SK-N-DZ (cell line): ENCODE measurements at regions not wholly inside any gene's neighbourhood (a gene's known extent, or its start where the extent isn't known, plus 50 kb on each side); places are given as distances from the start of the nearest gene placed in this dataset.
"Not testable (repeated sequence)": the region's sequence is repeated elsewhere in the genome, so short reads cannot be mapped to it uniquely, and the experiment has no call there.

Experiments used
- DNase-seq: peaks from one replicate; pipeline ENCODE4 v3.0.0-alpha.2; 2015; ENCODE audit warnings: low spot score

- no peak for DNase-seq
These were observed 816.6 kb downstream of the EPHA3 start for GRCh38 chr3:89923921-89924610.

GRCh38 chr3:89925976-89926375, 818.6 kb downstream of the EPHA3 start:
- DNase-seq: no peak

GRCh38 chr3:89932882-89933281, 825.5 kb downstream of the EPHA3 start:
- DNase-seq: no peak

- not testable (repeated sequence) for DNase-seq
These were observed 837.0 kb downstream of the EPHA3 start for GRCh38 chr3:89944461-89944860.

- DNase-seq: no peak
These were observed 839.5 kb downstream of the EPHA3 start for GRCh38 chr3:89946884-89947283.

- DNase-seq: no peak
These were observed 840.0 kb downstream of the EPHA3 start for GRCh38 chr3:89947337-89947954.

GRCh38 chr3:89948008-89948407, 840.6 kb downstream of the EPHA3 start:
- DNase-seq: no peak

- no peak for DNase-seq
These were observed 843.4 kb downstream of the EPHA3 start for GRCh38 chr3:89950772-89951171.

- no peak for DNase-seq
These were observed 846.7 kb downstream of the EPHA3 start for GRCh38 chr3:89954137-89954536.

GRCh38 chr3:89955156-89955555, 847.7 kb downstream of the EPHA3 start:
- no peak for DNase-seq

- no peak for DNase-seq
These were observed 850.0 kb downstream of the EPHA3 start for GRCh38 chr3:89957451-89957850.

- not testable (repeated sequence) for DNase-seq
These were observed 850.7 kb downstream of the EPHA3 start for GRCh38 chr3:89958163-89958562.

GRCh38 chr3:89964347-89964746, 856.9 kb downstream of the EPHA3 start:
- no peak for DNase-seq

GRCh38 chr3:89966877-89967665, 859.6 kb downstream of the EPHA3 start:
- DNase-seq: no peak

- no peak for DNase-seq
These were observed 863.9 kb downstream of the EPHA3 start for GRCh38 chr3:89971329-89971728.

- DNase-seq: no peak
These were observed 865.7 kb downstream of the EPHA3 start for GRCh38 chr3:89973156-89973555.

- DNase-seq: no peak
These were observed 867.6 kb downstream of the EPHA3 start for GRCh38 chr3:89974903-89975519.

GRCh38 chr3:89983449-89983848, 876.0 kb downstream of the EPHA3 start:
- no peak for DNase-seq

GRCh38 chr3:90005281-90005847, 897.9 kb downstream of the EPHA3 start:
- no peak for DNase-seq

GRCh38 chr3:90007778-90008499, 900.5 kb downstream of the EPHA3 start:
- no peak for DNase-seq

- DNase-seq: no peak
These were observed 902.9 kb downstream of the EPHA3 start for GRCh38 chr3:90010341-90010740.
